GM23338 (cell line): ENCODE measurements at regions not wholly inside any gene's neighbourhood (a gene's known extent, or its start where the extent isn't known, plus 50 kb on each side); places are given as distances from the start of the nearest gene placed in this dataset.

ENCODE experiments used
- ATAC-seq: fragments of 200-7000 bp; cut with Tn5 transposase; 3 replicates; pipeline ENCODE4 v1.9.1; 2020
- DNase-seq: peaks from one replicate; pipeline ENCODE4 v3.0.0-alpha.2; 2015; ENCODE audit warnings: low spot score
- H2AFZ ChIP-seq: fragments of 200-600 bp; sonication (generic); 2 replicates; pipeline ENCODE4 v1.8.0; 2016; ENCODE audit warnings: antibody characterized with exemption, mild to moderate bottlenecking, moderate library complexity
- H3F3A ChIP-seq: fragments of 200-600 bp; sonication (generic); replicated peaks from 2 replicates; pipeline ENCODE4 v1.8.0; 2017; ENCODE audit warnings: antibody characterized with exemption, mixed run types, low read depth
- H3K27ac ChIP-seq: fragments of 200-600 bp; sonication (generic); 2 replicates; pipeline ENCODE4 v1.6.1; 2016; ENCODE audit warnings: low read depth
- H3K27me3 ChIP-seq: fragments of 200-600 bp; sonication (generic); 2 replicates; pipeline ENCODE4 v1.8.0; 2016; ENCODE audit warnings: mild to moderate bottlenecking, mixed run types, moderate library complexity; ENCODE audit not compliant: insufficient read depth
- H3K36me3 ChIP-seq: fragments of 200-600 bp; sonication (generic); 2 replicates; pipeline ENCODE4 v1.8.0; 2016; ENCODE audit warnings: mild to moderate bottlenecking; ENCODE audit not compliant: insufficient read depth
- H3K4me1 ChIP-seq: fragments of 200-600 bp; sonication (generic); 2 replicates; pipeline ENCODE4 v1.8.0; 2016; ENCODE audit warnings: mild to moderate bottlenecking, moderate library complexity; ENCODE audit not compliant: insufficient read depth
- H3K4me2 ChIP-seq: fragments of 200-600 bp; sonication (generic); 2 replicates; pipeline ENCODE4 v1.7.1; 2017; ENCODE audit warnings: mixed run types
- H3K4me3 ChIP-seq: fragments of 200-600 bp; sonication (generic); 2 replicates; pipeline ENCODE4 v1.6.1; 2016; ENCODE audit warnings: mixed run types
- H3K79me2 ChIP-seq: fragments of 200-600 bp; sonication (generic); replicated peaks from 2 replicates; pipeline ENCODE4 v1.8.0; 2017; ENCODE audit warnings: mild to moderate bottlenecking; ENCODE audit not compliant: insufficient read depth
- H3K9me2 ChIP-seq: fragments of 200-600 bp; sonication (generic); 2 replicates; pipeline ENCODE4 v1.8.0; 2017; ENCODE audit not compliant: insufficient read depth
- H4K20me1 ChIP-seq: fragments of 200-600 bp; sonication (generic); replicated peaks from 2 replicates; pipeline ENCODE4 v1.8.0; 2017; ENCODE audit warnings: mild to moderate bottlenecking; ENCODE audit not compliant: insufficient read depth
- H3K27ac Mint-ChIP-seq: 2 replicates; pipeline ENCODE4 v1.8.0; 2020; ENCODE audit warnings: inconsistent platforms, mild to moderate bottlenecking, moderate library complexity, mixed read lengths
- H3K27me3 Mint-ChIP-seq: 3 replicates; pipeline ENCODE4 v1.8.0; 2022; ENCODE audit warnings: low read depth, mild to moderate bottlenecking, moderate library complexity, mixed read lengths, inconsistent platforms; ENCODE audit not compliant: insufficient read depth, poor library complexity
- H3K36me3 Mint-ChIP-seq: 3 replicates; pipeline ENCODE4 v1.8.0; 2021; ENCODE audit warnings: low read depth, mild to moderate bottlenecking, inconsistent platforms, moderate library complexity, mixed read lengths
- H3K4me1 Mint-ChIP-seq: 3 replicates; pipeline ENCODE4 v1.8.0; 2020; ENCODE audit warnings: mild to moderate bottlenecking, inconsistent platforms, mixed read lengths
- H3K4me3 Mint-ChIP-seq: 3 replicates; pipeline ENCODE4 v1.8.0; 2021; ENCODE audit warnings: moderate library complexity, mild to moderate bottlenecking, inconsistent platforms, mixed read lengths
- H3K9me3 Mint-ChIP-seq: 3 replicates; pipeline ENCODE4 v1.8.0; 2020; ENCODE audit warnings: moderate library complexity, mild to moderate bottlenecking, inconsistent platforms, mixed read lengths
- CREB1 ChIP-seq: fragments of 250-450 bp; sonication (Bioruptor Pico); IDR thresholded peaks from 2 replicates; pipeline ENCODE4 v1.5.0; 2020; ENCODE audit warnings: low read depth, mild to moderate bottlenecking, moderate library complexity
- CTCF ChIP-seq, 2 experiments: fragments of 200-600 bp in 1 of 2; sonication (generic) in 1 of 2; conservative IDR thresholded peaks; 2 replicates each; pipeline versions ENCODE4 v1.5.1 to v1.6.1; 2016 to 2017; ENCODE audit warnings: antibody characterized with exemption in 2 of 2, low read depth in 2 of 2, mild to moderate bottlenecking in 2 of 2, moderate library complexity in 1 of 2
- NANOG ChIP-seq: IDR thresholded peaks from 2 replicates; pipeline ENCODE4 v1.6.1; 2016; ENCODE audit warnings: antibody characterized with exemption, borderline replicate concordance
- POLR2AphosphoS5 ChIP-seq: IDR thresholded peaks from 2 replicates; pipeline ENCODE4 v1.6.1; 2016; ENCODE audit warnings: antibody characterized with exemption, low read depth
- ZNF114 ChIP-seq: fragments of 250-450 bp; sonication (Bioruptor Pico); IDR thresholded peaks from 2 replicates; pipeline ENCODE4 v1.5.0; 2020; ENCODE audit warnings: mild to moderate bottlenecking, moderate library complexity
- ZNF462 ChIP-seq: fragments of 250-450 bp; sonication (Bioruptor Pico); IDR thresholded peaks from 2 replicates; pipeline ENCODE4 v1.5.0; 2020; ENCODE audit warnings: mild to moderate bottlenecking, moderate library complexity

GRCh38 chr7:136685501-136686173 is 182.8 kb upstream of the CHRM2 start:
- no peaks in the 10 kb centered on the region for H3K4me1 Mint-ChIP-seq
- H3K36me3 Mint-ChIP-seq, result no peaks in the 10 kb centered on the region
- Histone ChIP-seq H3K27ac (no peak overlapping the region), H3K27me3 (no peaks in the 10 kb centered on the region), H3K36me3 (no peaks in the 10 kb centered on the region), H3K9me2 (no peaks in the 10 kb centered on the region), H3K79me2 (no peaks in the 10 kb centered on the region), H3K4me2 (no peak overlapping the region), H2AFZ (0 out of 2 replicates have a peak overlapping the region, but pooled peaks have one; percentile 20), H3F3A (no peaks in the 10 kb centered on the region), H4K20me1 (no peaks in the 10 kb centered on the region), H3K4me1 (no peaks in the 10 kb centered on the region), H3K4me3 (no peak overlapping the region)
- no peak overlapping the region for H3K4me3 Mint-ChIP-seq
- no peaks in the 10 kb centered on the region for H3K27me3 Mint-ChIP-seq
- H3K9me3 Mint-ChIP-seq, result no peaks in the 10 kb centered on the region
- TF ChIP-seq ZNF114 (no peak), CTCF (conservative IDR thresholded peaks at IDR 0.05; ENCODE audit: low read depth in 2 of 2) (no peak), POLR2AphosphoS5 (no peak), CREB1 (CRISPR knock-in tag) (no peak), NANOG (no peak), ZNF462 (CRISPR knock-in tag) (no peak)
- ATAC-seq, result no peak
- DNase-seq, result no peak
- H3K27ac Mint-ChIP-seq, result no peak overlapping the region
